ENCODE measurements at regions not wholly inside any gene's neighbourhood (a gene's known extent, or its start where the extent isn't known, plus 50 kb on each side); places are given as distances from the start of the nearest gene placed in this dataset.

DNA sequence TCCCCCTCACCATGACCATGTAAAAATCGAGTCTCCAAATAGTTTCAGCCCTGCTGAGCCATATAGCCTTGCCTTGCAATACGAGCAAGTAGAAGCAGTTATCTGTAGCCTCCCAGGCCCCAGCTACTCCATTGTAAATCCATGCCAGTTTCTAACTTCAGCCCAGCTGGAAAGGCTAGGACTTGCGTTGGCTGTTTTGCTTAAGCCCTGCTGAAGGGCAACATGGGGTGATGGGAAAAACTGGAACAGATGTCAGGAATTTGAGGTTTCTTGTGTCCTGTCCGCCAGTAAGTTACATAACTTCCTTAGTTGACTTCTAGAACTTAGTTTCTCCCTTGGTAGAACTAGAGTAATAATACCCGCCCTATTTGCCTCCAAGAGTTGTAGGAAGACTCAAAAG is 216.0 kb upstream of the SERP2 start:
- DNase-seq: no peak

DNA sequence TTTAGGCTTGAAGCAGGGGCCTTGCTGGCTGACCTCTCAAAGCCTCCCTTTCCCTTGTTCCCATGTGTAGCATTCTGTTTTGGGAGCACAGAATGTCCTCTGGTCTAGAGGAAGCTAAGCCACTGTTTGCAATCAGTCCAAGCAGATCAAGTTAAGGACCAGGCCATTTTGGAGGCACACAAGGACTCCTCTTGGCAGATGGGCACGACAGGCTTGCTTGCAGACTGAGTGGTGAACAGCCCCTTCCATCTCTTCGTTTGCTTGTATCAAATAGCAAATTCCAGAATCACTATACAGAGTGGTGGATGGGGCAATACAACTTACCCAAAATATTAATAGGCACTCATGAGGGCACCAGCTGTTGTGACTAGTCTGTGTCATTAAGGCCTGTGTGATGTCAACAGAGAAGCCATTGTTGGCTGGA is 215.5 kb upstream of the SERP2 start:
- DNase-seq: no peak

DNA sequence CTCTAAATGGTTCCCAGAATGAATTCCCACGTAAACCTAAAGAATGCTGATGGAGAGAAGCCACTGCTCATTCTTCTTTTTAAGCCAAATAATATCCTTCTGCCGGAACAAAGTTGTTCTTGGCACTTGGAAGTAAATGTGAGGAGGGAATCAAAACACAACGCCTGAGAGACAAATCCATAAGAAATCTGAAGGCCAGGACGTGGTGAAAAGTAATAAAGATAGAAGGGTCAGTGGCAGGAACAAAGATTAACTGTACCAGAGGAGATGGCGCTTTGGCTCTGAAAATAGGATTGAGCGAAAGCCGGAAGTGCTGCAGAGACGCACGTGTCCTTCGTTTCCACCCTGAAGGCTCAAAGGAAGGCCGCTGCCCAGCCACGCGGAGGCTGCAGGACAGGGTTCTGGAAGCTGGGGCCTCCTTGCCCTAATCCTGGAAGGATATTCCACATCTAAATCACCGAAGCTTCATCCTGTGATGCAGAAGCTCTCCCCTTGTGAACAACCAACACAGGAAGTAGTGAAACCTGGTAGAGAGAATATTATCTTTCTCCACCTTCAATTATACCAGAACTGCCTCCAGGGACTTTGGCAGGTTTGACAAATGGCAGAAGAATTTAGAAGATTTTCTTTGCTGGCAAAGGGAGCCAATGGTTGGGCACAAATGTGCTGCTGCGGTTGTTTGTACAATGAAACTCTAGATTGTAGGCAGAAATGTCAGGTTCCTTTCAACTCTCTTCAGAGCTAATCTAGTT is 214.6 kb upstream of the SERP2 start:
- no peak for DNase-seq

DNA sequence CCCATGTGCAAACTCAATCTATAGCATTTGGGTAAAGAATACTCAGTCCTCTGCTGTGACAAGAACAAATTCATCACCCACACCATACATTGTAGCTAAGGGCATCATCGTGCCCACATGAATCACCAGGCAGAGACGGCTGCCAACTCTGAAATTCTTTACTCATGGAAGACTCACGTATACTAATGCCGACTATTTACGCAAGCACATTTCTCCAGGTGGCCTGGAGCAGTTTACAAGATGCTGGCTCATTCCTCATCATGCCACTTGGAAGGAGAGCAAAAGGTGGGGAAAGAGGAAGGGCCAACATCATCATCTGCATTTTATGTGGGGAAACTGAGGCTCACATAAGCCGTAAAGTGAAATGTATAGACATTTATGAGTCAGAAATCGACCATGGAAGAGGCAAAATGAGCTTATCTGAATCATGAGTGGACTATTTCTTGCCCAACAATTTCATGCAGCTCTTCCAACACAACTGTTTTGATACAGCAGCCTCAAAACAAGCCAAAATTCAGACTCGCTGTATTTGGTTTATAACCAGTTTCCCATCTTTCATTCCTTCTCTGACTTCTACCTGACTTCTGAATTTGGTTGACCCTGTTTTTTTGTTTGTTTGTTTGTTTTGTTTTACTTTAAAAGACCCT is 213.9 kb upstream of the SERP2 start:
- DNase-seq: no peak

DNA sequence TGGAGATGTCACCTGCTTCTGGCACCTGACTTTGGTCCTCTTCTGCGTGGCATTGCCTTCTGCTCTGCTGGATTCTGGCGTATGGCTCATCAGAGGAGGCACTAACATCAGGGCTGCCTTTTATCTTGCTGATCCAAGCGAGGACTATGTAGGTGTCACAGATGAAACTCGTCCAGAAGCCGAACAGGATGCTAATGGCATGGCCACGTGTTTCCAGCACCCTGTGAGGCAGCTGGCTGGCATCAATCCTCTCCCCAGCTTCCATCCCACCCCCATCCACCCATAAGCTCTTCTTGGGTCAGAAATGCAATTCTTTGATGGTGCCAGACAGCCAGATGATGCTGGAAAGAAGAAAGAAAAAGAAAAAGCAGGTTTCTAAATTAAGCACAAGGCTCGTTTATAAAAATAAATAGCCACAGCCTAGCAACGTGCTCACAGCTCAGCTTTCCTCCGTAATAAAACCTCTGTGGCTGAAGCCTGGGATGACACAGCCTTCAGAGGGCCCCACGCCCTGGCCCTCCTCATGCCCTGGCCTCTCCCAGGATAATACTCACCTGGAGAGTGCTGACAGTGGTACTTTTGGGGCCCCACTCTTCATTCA is 212.9 kb upstream of the SERP2 start:
- DNase-seq: no peak

DNA sequence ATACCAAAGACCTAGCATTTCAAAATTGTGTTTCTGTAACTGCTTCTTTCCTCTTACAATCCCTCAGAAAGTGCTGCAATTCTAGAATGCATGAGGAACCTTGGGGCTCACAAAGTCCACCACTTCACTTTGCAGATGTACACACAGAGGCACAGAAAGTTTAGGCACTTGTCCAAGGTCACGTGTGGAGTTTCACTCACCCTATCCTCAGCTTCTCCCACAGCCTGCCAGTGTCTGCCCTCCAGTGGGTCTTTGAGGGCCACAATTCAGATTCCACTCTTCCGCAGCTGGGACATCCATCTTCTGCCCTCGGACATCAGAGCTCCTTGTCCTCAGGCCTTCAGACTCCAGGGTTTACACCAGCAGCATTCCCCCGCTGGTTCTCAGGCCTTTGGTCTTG is 210.5 kb upstream of the SERP2 start:
- no peak for DNase-seq

DNA sequence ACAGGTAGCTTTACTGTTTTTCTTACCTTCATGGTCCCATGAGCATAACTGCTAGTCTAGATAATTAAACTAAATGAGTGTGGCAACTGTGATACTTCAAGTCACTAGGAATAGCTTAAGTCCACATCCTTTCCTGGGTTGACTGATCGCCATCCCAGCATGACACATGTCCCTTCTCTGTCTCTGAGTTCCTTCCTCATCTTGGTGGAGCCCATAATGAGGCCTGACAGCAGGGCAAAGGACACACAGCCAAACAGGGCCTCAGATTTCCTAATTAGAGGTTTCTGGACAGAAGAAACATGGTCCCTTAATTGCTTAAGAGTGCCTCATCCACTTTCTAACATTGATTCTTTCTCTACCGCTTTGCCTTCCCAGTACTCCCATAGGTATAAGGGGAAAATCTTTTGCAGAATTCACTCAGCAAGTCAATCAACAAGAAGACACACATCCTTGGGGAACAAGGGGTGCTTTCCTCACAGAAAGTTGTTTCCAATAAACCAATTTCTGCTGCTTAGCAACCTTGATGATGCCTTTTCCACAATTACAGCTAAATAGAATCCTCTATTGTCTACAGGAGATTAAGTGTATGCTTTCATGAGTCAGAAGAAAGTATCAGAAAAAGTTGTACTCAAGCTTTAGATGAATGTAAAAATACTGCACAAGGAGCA is 208.3 kb upstream of the SERP2 start:
- DNase-seq: no peak

DNA sequence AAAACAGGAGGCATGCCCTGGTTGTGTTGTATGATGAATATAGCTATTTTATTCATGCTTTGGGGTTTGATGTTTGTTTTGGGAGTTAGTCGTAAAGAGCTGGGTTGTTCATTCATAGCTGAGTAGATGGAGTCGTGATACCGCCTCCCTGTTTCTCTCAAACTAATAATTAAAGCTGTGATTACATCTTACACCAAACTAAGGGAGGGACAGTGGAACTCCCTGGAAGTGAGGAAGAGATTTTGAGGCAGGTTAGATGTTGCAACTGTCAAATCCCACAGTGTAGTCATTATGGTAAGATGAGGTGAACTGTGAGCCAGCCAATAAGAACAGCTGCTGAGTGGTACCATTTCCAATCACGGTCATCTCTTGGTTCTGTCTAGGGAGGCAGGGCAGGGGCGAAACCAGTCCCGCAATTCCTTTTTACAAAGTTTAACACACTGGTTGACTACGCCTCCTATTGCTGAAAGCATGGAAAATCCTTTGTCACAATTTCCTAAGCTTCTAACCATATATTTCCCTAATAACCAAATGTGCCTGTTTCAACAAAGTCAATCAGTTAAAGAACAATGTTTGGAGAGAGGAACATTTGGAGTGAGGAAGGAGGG is 207.6 kb upstream of the SERP2 start:
- DNase-seq: peak; percentile 14

DNA sequence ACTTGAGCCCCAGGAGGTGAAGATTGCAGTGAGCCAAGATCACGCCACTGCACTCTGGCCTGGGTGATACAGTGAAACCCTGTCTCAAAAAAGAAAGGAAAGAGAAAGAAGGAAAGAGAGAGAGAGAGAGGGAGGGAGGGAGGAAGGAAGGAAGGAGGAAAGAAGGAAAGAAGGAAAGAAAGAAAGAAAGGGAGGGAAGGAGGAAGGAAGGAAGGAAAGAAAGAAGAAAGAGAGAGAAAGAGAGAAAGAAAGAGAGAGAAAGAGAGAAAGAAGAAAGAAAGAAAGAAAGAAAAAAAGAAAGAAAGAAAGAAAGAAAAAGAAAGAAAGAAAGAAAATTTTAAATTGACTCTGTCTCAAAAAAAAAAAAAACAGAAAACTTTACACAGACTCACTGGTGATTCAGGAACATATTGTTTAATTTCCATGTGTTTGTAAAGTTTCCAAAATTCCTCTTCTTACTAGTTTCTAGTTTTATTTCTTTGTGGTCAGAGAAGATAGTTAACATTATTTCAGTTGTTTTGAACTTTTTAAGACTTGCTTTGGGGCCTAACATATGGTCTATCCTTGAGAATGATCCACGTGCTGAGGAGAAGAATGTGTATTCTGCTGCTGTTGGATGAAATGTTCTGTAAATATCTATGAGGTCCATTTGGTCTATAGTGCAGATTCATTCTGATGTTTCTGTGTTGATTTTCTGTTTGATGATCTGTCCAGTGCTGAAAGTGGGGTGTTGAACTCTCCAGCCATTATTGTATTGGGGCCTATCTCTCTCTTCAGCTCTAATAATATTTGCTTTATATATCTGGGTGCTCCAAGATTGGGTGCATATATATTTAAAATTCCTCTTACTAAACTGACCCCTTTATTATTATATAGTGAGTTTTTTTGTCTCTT is 204.4 kb upstream of the SERP2 start:
- DNase-seq: no peak

DNA sequence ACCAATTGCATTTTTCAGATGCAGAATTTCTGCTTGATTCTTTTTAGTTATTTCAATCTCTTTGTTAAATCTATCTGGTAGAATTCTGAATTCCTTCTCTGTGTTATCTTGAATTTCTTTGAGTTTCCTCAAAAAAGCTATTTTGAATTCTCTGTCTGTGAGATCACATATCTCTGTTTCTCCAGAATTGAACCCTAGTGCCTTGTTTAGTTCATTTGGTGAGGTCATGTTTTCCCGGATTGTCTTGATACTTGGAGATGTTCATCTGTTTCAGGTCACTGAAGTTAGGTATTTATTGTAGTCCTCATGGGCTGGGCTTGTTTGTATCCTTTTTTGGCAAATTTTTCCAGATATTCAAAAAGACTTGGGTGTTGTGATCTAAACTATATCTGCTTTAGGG is 202.9 kb upstream of the SERP2 start:
- DNase-seq: no peak

DNA sequence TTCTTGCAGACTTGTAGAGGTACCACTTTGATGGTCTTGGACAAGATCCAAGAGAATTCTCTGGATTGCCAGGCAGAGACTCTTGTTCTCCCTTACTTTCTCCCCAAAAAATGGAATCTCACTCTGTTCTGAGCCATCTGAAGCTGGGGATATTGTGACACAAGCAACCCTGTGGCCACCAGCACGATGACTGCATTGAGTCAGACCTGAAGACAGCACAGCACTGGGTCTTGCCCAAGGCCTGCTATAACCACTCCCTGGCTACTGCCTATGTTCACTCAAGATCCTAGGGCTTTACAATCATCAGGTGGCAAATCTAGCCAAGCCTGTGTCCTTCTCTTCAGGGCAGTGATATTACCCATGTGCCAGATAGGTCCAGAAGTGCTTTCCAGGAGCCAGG is 202.5 kb upstream of the SERP2 start:
- no peak for DNase-seq

DNA sequence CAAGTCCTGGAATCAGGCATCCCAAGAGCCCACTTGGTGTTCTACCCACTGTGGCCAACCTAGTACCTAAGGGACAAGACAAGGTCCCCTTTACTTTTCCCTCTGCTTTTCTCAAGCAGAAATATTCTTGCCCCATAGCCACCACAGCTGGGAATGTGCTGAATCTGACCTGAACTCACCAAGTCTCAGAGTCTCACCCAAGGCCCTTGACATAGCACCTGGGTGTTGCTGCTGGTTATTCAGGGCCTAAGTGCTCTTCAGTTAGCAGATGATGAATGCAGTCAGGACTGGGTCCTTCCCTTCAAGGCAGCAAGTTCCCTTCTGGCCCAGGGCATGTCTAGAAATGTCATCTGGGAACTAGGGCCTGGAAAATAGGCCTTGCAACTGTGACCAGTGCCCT is 201.8 kb upstream of the SERP2 start:
- DNase-seq: no peak

DNA sequence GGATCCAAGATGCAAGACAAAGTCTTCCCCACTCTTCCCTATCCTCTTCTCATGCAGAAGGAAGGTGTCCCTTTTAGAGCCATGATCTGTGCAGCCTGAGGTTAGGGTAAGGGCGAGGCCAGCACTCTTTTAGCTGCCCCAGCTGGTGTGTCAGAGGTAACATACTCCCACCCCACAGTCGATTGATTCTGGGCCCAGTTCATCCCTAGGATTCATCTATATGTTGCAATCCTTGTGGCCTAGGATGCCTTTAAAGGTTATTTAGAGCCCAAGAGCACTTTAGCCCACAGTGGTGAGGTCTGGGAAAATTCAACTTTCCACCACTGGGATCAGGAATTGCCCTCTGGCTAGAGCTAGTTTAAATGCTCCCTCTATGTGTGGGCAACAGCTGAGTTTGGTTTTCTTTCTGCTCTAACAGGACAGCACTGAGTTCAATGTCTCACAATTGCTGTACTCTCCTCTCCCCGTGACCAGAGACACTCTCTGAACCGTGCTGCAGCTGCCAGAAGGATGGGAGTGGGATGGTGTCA is 201.3 kb upstream of the SERP2 start:
- no peak for DNase-seq

DNA sequence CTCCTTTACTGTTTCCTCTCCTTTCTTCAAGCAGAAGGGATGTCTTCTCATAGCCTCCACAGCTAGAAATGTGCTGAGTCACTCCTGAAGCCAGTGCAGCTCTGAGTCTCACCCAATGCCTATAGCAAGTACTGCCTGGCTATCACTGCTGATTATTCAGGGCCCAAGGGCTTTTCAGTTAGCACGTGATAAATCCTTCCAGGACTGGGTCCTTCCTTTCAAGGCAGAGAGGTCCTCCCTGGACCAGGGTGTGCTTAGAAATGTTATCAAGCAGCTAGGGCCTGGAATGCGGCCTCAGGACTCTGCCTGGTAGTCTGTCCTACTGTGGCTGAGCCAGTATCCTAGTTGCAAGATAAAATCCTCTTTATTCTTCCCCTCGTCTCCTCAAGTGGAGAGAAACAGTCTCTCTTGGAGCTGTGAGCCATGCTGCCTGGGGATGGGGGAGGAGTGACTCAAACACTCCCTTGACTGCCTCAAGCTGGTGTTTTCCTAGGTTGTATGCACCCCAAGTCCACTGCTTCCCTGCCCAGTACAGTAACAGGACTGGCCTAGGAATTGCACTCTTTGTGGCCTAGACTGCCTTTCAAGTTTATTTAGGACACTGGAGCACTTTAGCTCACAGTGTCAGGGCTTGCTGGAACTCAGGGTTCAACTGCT is 198.7 kb upstream of the SERP2 start:
- DNase-seq: no peak

DNA sequence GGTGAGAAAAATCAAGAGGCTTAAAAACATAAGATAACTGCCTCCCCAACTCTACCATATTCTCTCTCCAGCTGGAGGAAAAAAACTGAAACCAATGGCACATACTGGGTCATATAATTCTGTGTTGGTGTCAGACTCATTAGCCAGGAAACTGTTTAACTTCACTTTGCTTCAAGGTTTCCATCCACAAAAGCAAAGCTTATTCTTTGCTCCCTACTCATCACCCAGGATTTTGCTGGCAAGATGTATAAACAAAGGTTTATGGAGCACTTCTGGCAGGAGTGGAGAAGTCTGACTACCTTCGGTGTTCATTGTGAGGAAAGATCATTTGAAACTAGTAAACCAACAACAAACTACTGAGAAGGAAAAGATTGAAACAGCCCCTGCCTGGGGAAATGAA is 197.5 kb upstream of the SERP2 start:
- DNase-seq: no peak

DNA sequence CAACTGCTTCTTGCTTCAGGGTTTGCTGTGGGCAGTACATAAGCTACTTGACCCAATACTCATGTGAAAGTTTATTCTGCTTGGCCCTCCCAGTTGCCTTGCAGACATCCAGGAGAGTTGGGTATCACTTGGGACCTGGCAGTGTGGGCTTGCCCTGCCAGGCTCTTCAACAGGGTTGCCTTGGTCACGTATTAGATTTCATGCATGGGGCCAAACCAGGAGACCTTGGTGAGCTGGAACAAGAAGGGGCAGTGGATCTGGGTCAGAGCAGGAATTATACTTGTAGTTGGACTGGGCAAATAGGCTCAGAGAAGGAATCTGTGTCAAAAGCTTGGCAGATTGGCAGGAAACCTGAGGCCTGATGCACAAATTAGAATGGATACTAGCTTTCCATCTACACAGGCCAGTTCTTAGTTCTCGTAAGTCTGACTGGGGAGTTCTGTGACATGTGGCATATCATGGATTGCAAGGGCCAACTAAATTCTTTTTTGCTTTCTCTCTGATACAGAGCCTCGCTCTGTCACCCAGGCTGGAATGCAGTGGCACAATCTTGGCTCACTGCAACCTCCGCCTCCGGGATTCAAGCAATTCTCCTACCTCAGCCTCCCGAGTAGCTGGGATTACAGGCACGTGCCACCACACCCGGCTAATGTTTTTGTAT is 192.6 kb upstream of the SERP2 start:
- no peak for DNase-seq

DNA sequence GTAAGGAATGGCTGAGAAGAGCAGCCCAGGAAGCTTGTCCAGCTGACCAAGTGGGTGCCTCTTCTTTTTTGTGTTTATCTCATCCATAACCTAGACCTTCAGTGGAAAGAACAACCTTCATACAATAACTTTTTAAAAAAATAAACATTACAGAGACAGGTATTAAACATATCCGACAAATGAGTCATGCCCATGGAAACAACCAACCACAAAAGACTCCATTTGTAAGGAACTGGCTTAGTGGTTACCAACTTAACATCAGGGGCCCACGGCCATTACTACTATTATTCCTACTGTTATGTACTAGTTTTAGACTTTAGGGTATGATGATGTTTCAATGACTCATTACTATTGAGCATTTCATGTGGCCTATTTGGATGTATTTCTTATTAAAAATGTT is 191.7 kb upstream of the SERP2 start:
- no peak for DNase-seq

DNA sequence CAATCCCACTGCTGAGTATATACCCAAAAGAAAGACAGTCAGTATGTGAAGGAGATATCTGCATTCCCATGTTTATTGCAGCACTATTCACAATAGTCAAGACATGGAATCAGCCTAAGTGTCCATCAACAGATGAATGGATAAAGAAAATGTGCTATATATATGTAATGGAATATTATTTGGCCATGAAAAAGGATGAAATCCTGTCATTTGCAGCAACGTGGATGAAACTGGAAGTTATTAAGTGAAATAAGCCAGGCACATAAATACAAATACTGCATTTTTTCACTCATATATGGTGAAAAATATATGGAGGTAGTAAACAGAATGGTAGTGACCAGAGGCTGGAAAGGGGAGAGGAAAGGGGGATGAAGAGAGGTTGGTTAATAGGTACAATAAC is 188.9 kb upstream of the SERP2 start:
- no peak for DNase-seq

DNA sequence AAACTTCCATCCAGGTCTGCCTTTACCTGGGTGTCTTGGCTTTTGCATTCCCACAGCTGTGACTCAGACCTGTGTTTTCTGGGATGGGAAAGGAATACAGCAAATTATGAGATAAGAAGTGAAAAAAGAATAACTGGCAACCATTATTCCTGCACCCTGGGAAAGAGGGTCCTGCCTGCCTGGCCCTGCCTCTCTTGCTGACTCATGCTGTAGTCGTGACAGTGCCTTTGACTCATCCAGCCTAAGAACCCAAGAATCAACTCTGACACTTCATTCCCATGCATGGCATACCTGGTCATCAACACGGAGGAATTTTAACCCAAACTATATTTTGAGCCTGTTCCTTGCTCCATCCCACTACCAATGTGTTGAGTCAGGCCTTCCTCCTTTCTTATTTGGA is 185.4 kb upstream of the SERP2 start:
- no peak for DNase-seq

DNA sequence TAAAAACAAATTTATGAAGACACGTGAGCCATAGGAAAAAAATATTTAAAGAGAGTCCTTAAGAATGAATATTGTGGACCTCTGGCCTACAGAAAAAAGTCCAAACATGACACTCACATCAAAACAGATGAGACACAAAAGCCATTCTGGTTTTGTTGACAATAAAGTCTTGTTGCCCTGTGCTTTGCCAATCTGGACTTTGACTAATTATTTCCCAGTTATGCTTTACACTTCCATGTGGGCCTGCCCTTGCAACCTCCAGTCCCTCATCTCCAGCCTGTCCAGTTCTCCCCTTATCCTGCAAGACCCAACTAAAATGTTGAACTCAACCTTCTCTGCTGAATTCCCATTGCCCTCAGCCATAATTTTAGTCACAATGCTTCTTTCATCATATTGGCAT is 184.5 kb upstream of the SERP2 start:
- DNase-seq: no peak

DNA sequence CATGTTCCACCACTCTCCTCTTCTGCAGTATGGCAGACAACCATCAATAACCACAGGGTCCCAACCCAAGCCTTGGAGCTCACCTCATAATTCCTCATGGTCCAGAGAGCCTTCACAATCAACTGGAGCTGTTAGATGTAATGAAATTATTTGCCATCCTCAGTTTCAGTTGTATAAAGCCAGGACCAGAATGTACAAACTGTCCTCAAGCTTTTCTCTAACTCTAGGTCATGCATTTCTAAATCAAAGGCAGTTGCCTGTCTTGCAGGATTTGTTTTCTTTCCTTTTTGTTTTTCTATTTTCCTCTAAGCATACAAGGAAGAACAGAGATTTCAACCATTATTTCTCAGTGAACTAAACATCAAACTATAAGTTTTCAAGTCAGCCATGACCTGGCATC is 182.5 kb upstream of the SERP2 start:
- DNase-seq: no peak

Measured in NCI-H526 (cell line).